Hepatic stellate cell (primary cell): ENCODE measurements at regions not wholly inside any gene's neighbourhood (a gene's known extent, or its start where the extent isn't known, plus 50 kb on each side); places are given as distances from the start of the nearest gene placed in this dataset.

Experiments used
- DNase-seq: peaks from one replicate; pipeline ENCODE4 v3.0.0; 2011; ENCODE audit warnings: low spot score

DNA sequence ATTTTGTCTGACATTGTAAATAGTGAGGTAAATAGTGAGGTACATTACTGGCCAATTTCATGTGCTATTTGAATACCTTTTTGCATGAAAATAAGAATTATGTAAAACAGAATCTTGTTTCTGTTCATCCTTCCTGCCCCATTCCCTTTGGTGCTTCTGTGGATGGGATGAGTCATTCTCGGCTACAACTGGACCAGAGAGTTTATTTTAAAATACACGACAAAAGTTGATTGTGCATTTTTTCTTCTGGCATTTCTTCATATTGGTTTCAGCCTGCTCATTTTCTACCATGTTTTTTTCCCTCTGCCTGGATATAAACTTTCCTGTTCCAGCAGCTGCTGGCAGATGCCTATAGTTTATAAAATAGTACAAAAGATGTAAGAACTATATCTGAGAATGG is 107.5 kb downstream of the CYSLTR2 start:
- DNase-seq, result no peak

DNA sequence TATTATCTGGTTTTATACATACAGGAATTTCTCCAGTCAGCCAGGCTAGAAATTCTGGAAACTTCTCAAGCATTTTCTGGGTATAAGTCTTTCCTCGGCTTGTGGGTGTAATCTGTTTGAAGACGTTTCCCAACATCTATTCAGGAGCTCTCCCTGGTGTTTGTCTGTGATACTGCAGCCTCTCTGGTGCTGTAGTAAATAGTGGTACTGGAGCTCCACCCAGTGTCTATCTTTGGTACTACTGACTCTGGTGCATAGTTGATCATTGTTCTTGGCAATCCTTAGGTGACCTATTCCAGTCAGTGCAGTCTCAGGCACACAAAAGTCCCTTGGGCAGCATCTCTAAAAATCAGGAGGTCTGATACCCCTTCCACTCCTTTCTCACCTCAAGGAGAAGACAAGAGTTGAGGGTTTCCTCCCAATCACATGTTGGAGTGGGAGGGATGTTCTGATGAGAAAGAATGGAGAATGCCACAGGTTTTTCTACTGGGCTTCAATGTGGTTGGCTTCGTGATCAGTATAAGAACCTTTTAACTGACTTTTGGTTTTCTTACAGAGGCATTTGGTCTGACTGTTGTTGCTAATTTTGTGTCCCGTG is 115.5 kb downstream of the CYSLTR2 start:
- DNase-seq, result peak; percentile 26

DNA sequence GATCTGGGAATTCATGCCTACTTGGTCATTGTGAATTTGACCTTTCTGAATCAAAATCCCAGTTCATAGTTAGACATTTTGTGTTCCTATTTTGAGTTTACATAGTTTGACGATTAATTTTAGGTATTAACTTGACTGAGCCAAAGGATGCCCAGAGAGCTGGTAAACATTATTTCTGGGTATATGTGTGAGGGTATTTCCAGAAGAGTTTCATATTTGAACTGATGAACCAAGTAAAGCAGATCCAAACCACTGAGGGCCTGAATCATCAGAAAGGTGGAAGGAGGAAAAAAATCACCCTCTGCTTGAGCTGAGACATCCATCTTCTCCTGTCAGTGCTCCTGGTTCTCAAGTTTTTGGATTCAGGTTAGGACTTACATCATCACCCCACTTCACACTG is 116.6 kb downstream of the CYSLTR2 start:
- DNase-seq, result no peak

DNA sequence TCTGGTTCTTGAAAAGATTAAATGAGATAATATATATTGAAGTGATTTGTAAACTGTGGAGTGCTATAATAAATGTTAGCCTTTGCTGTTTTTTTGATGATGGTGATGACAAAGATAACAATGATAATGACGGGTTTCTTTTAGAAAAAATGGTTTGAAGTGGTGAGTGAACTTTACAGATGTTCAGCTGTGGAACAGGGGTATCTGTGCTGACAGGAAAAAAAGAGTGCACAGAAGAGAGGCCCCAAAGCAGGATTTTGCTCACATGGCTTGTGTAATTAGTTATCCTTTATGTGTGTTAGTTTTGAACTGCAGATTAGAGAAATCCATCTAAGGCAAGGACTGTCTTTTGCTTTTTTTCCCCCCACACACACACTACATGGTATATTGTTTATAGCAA is 119.2 kb downstream of the CYSLTR2 start:
- no peak for DNase-seq

DNA sequence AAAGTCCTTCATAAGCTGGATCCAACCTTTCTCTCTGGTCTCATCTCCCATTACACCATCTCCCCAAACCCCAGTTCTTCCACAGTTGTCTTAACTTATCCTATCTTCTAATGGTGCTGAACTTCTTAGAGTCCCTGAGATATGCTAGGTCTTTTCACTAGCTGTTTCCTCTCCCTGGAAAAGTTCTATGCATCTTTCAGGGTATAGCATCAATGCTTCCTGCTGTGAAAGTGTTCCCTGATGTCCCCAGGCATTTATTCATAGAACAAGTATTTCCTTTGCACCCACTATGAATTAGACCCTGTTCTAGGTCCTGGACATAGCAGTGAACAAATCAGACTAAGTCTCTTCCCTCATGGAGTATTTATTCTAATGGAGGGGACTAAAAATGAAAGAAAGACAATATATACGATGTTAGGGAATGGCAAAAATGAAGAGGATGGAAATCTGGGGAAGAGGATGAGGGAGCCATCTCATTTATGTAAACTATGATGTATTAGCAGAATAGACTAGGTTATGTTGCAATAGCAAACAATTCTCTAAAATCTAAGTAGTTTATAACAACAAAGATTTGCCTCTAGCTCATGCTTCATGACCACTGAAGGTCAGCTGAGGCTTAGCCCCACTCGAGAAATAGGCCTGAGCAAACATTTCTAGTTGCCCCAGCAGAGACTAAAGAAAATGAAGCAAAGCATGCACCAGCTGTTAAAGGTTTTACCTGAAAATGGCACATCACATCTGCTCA is 120.0 kb downstream of the CYSLTR2 start:
- no peak for DNase-seq

DNA sequence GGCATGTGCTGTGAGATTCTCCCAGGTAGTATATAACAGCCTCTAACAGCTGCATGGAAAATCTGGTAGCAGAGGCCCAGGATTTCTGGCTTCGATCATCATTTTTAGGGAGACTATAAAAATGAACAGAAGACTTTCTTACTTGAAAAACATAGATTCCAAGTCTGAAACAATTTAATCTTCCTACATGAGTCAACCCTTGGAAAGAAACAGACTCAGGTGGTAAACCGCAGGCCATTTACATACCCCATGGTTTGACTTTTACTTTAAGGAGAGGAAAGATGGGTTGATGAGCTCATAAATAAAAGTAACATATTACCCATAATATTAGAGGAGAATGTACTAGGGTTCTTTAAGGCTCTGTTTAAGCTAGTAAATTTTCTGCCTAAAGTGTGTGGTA is 121.6 kb downstream of the CYSLTR2 start:
- no peak for DNase-seq

DNA sequence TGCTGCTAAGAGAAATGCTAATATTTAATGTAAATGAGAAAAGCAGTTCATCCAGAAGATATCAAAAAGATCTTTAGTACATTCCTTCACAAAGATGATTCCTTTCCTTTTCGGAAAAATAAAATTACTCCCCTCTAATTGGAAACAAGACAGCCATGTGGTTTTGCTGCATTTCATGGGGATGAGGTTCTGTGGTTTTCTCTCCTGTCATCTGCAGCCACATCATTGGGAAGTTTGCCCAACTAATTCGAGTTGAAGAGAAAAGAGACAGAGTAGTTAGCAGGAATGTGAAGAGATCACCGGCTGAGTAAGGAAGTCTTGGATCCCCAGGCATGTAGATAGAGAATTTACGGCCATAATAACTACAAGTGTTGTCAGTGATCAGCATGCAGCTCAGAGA is 122.1 kb downstream of the CYSLTR2 start:
- peak; percentile 22 for DNase-seq

DNA sequence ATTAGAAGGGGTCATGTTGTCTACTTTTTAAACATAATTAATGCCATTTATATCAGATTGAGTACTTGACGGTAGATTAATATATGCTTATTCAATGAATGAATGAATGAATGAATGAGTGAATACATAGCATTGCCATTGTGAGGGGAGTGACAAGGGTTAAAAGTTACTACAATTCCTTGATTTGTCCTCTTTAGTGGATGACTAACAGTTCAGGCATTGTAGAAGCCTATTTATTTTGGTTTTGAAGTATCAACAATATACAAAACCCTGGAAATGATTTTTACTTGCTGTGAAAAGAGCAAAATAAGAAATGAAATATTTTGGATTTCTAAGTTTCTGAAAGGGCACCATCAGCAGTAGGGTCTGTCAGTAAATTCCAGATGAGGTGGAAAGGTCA is 122.7 kb downstream of the CYSLTR2 start:
- no peak for DNase-seq

DNA sequence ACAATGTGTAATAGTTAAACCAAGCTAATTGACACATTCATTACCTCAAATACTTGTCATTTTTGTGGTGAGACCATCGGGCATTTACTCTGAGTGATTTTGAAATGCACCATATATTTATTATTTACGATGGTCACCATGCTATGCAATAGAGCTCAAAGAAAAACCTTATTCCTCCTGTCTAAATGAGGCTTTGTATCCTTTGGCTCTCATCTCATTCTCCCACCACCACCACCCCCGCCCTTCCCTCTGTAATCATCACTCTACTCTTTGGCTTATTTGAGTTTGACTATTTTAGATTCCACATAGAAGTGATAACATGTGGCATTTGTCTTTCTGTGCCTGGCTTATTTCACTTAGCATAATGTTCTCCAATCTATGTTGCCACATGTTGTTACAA is 124.9 kb downstream of the CYSLTR2 start:
- no peak for DNase-seq

DNA sequence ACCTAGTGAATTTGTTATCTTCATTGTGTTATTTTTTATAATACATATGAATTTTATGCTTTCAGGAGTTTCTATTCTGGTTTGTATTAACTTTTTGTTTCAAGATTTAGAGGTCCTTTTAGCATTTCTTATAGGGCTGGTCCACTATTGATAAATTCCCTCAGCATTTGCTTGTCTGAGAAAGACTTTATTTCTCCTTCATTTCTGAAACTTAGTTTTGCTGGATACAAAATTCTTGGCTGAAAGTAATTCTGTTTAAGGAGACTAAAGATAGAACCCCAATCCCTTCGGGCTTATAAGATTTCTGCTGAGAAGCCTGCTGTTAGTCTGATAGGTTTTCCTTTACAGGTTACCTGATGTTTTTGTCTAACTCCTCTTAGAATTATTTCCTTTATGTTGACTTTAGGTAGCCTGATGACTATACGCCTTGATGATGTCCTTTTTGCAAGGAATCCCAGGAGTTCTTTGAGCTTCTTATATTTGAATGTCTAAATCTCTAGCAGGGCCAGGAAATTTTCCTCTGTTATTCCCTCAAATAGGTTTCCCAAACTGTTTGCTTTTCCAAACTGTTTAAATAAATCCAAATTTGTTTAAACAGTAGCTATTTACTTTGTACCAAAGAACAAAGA is 127.1 kb downstream of the CYSLTR2 start:
- DNase-seq, result no peak

DNA sequence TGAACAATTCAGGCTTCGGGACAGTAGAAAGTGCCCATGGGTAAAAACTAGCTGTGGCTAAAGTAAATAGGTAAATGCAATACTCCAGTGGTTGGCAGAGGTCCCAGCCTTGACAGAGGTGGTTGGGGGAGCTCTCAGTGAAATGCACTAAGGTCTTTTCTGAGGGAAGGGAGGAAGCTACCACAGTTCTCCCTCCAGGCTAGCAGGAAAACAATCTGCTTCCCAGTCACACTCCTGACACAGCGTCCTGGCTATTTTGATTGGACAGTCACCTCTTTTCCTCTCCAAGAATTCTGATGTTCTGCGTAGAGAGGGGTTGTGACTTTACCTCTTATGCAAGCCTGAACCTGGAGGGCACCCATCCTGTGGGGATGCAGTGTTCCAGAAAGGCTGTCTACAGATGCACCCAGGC is 128.7 kb downstream of the CYSLTR2 start:
- no peak for DNase-seq

DNA sequence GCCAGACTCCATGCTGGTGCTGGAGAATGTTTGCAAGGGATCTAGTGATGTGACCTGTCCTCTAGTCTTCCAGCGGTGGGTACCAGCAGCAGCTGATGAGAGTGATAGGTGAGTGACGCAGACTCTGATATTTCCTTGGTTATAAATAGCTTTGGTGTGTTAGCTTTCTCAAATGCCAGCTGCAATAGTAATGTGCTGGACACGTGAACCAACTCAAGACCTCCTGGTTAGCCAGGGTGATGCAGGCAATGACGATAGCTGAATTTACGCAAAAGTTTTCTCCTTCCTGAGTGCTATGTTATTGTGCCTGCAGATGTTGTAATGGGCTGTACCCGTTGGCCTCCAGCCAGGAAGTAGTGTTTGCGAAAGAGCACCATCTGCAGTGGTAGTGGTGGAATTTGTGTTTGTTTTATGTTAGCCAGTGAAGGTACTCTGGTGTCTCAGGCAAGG is 129.5 kb downstream of the CYSLTR2 start:
- peak; percentile 24 for DNase-seq

DNA sequence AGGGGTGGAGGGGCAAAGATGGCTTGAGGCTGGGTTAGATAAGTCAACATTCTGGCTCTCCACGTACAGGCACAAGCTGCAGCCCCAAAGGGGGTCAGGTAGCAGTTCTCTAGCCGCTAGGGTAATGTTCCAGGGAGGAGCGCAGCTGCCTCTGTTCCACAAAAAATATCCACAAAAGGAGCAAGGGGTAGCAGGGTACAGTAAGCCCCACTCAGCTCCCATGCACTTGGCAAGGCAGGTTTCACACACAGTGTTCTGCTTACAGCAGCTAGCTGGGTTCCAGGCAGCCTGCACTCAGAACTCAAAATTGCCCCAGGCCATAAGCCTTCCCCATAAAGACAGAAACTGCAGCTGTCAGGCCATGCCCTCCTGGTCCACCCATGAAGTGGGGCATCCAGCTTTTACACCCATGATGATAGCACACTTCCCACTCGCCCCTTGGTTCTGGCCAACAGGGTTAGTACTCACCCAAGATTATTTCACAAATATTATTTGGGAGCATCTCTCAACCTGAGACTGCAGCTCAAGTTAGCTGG is 130.0 kb downstream of the CYSLTR2 start:
- DNase-seq, result no peak

DNA sequence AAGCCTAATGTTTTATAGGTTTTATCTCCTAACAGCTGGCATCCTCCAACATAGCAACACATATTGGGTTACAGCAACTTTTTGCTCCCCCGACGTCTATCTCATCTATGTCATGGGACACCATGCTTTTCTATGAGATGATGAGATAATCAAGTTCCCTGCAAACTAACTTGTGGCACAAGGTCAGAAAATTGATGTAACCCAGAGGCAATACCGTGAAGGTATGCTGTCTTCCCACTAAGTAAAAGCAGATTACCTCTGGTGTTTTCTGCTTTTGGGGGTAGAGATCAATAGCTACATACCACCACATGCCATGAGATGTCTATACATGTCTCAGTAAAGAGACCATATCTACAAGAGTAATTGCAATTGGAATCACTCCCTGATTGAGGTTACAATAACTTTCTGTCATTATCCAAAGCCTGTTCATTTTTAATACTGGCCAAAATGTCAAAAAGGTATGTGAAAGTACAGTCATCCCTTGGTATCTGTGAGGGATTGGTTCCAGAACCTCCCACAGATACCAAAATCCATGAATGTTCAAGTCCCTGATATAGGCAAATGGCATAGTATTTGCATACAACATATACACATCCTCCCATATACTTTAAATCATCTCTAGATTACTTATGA is 131.3 kb downstream of the CYSLTR2 start:
- no peak for DNase-seq

DNA sequence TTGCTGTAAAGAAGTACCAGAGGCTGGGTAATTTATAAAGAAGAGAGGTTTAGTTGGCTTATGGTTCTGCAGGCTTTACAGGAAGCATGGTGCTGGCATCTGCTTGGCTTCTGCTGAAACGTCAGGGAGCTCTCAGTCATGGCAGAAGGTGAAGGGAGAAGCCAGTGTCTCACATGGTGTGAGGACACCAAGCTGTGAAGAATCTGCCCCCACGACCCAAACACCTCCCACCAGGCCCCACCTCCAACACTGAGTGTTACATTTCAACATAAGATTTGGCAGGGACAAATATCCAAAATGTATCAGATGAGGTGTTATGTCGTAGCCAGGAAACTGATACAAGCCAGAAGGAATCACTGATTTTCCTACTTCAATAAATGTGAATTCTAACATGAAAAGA is 136.5 kb downstream of the CYSLTR2 start:
- no peak for DNase-seq

DNA sequence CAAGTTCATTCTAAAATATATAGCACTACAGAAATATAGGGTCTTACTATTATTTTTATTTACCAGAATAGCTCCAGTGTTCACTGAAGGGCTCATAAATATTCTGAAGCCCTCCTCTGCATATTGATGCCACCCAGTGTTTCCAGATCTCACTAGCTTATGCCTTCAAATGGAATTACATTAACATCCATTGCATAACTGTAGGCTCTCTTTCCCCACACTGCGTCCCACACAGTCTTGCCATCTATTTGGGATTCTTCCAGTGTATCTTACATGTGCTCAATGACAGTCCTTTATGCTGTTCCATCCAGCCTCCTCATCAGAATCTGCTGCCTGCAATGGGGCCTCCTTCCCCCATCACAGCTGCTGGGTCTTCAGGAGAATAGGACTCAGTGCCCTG is 137.2 kb downstream of the CYSLTR2 start:
- no peak for DNase-seq

DNA sequence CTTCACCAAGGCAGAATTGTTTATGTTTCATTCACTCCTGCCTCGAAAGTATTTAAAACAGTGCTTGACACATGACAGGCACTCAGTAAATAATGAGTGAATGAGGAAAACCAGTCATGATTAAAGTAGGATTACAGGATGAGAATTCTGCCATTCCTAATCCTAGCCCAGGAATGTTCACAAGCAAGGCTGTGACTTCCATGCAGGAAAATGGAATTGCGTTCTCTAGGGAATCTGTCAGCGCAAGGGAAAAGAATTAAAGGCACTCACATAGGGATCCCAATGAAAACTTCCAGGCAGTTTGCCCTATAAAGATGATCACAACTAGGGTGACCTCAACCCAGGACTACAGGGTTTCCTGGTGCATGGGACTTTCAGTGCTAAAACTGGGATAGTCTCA is 143.4 kb downstream of the CYSLTR2 start:
- no peak for DNase-seq

DNA sequence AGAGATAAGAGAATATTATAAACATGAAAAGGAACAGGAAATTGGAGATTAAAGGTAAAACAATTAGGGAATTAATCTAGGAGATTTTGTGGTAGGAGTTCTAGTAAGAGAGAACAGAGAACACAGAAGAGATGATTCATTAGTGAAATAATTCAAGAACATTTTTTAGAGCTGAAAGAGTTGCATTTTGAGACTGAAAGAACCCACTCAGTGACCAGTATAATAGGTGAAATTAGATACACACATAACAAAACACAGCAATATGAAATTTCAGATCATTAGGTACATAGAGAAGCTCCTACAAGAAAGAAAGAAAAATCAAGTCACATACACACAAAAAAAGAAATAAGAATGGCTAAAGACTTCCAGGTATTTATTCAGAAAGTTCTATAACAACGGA is 144.0 kb downstream of the CYSLTR2 start:
- no peak for DNase-seq

DNA sequence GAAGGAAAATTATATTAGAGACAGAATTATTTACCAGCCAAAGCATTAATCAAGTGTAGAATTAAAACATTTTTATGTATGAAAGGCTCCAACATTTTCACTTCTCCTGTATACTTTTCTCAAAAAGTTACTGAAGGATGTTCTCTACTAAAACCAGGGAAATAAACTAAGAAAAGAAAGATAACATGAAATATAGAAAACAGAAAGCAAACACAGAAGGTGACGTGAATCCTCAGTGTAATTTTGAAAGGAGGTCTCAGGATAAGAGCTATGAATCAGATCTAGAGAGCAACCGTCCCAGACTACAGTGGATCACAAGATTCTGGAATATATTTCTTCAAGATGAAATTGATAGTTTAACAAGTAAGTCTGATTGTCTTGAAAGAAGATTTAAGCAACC is 144.5 kb downstream of the CYSLTR2 start:
- no peak for DNase-seq

DNA sequence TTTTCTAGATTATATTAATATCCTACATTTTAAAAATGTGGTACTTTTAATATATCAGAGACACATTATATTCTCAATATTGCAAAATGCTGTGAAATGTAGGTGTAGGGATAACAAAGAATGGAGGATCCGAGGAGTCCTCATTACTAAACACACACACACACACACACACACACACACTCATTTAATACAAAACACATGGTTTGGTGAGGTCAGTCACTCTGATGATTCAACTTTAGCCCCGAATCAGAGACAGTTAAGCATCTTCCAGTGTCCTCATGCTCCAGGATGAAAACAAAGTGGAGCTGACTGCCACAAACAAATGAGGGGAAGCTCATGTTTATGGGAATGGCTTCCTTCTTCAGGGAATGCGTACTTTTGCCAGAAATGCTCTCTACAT is 147.5 kb downstream of the CYSLTR2 start:
- no peak for DNase-seq

DNA sequence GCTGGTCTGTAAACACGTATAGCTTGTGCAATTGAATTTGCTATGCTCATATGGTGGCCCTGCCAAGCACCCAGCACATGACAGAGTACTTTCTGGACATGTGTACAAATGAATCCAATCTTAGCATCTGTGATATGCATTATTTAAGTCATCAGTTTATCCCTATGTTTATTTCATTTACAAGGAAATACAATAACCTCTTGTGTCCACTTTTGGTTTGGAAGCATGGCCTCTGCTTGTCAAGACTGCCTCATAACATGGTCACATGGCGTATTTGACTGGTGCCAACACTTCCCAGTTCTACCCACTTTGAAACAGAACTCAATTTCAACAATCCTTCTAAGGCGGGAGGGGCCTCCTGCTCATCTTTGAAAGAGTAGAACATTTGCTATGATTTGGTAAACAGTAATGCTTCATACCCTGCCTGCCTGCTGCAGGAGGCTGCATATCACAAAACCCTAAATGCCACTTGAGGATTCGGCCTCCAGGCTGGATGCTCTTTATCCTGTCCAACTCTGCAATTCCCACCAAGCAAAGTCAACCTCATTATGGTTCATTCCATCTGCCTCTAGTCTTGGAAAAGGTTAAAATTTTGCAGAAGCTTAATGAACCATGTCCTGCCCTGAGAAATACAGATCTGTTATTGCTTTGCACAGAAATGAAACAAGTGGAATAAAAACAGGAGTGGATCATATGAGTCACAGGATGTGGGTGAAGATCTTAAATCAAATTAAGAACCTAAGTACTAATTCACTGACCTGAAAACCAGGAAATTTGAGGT is 151.3 kb downstream of the CYSLTR2 start:
- no peak for DNase-seq

DNA sequence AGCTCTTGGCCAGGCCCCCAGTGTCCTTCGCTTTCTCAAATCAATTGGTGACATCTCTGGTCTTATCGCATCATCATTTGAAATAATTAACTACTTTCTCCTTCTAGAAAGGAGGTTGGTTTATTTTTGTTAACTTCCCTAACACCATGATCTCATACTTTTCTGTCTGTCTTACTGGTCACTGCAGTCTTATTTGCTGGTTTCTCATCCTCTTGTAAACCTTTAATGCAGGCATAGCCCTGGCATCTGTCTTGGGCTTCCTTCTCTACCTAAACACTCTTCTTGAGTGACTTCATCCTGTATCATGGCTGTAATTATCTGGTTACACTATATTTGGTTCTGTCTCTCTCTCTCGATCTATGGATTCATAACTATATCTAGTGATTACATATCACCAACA is 152.8 kb downstream of the CYSLTR2 start:
- no peak for DNase-seq
